T-helper 22 cell (primary cell): ENCODE measurements at regions not wholly inside any gene's neighbourhood (a gene's known extent, or its start where the extent isn't known, plus 50 kb on each side); places are given as distances from the start of the nearest gene placed in this dataset.
A peak's percentile ranks its signal among the peaks of the same experiment; 100 is the strongest.
"Not testable (repeated sequence)": the region's sequence is repeated elsewhere in the genome, so short reads cannot be mapped to it uniquely, and the experiment has no call there.

Source experiments
- DNase-seq: peaks from one replicate; pipeline ENCODE4 v3.0.0-alpha.2; 2020; ENCODE audit warnings: low read depth

- no peak for DNase-seq
Observed at GRCh38 chr7:29649876-29650275, 86.2 kb downstream of the PRR15 start.

GRCh38 chr7:29651477-29651876 lies 87.8 kb downstream of the PRR15 start:
- no peak for DNase-seq

GRCh38 chr7:29652556-29652955 lies 88.9 kb downstream of the PRR15 start:
- no peak for DNase-seq

GRCh38 chr7:29654340-29654739 lies 90.7 kb downstream of the PRR15 start:
- DNase-seq, result not testable (repeated sequence)

- no peak for DNase-seq
Observed at GRCh38 chr7:29657288-29657687, 93.7 kb downstream of the PRR15 start.

GRCh38 chr7:29657856-29658255 lies 94.2 kb downstream of the PRR15 start:
- no peak for DNase-seq

GRCh38 chr7:29659213-29659612 lies 95.6 kb downstream of the PRR15 start:
- DNase-seq, result not testable (repeated sequence)

- not testable (repeated sequence) for DNase-seq
Observed at GRCh38 chr7:29662899-29663298, 99.3 kb downstream of the PRR15 start.

- not testable (repeated sequence) for DNase-seq
Observed at GRCh38 chr7:29664999-29665398, 101.4 kb downstream of the PRR15 start.

GRCh38 chr7:29667096-29667669 lies 103.5 kb downstream of the PRR15 start:
- not testable (repeated sequence) for DNase-seq

- not testable (repeated sequence) for DNase-seq
Observed at GRCh38 chr7:29671286-29671685, 107.7 kb downstream of the PRR15 start.

- not testable (repeated sequence) for DNase-seq
Observed at GRCh38 chr7:29673635-29674034, 110.0 kb downstream of the PRR15 start.

- DNase-seq, result not testable (repeated sequence)
Observed at GRCh38 chr7:29674626-29675025, 111.0 kb downstream of the PRR15 start.

GRCh38 chr7:29677254-29677653 lies 113.6 kb downstream of the PRR15 start:
- not testable (repeated sequence) for DNase-seq

- not testable (repeated sequence) for DNase-seq
Observed at GRCh38 chr7:29679963-29680362, 116.3 kb downstream of the PRR15 start.

GRCh38 chr7:29680601-29681000 lies 117.0 kb downstream of the PRR15 start:
- not testable (repeated sequence) for DNase-seq

GRCh38 chr7:29684151-29684786 lies 120.6 kb downstream of the PRR15 start:
- not testable (repeated sequence) for DNase-seq

- DNase-seq, result peak; percentile 12
Observed at GRCh38 chr7:29684787-29685650, 121.3 kb upstream of the WIPF3 start.

GRCh38 chr7:29685651-29686271 lies 120.5 kb upstream of the WIPF3 start:
- not testable (repeated sequence) for DNase-seq

- not testable (repeated sequence) for DNase-seq
Observed at GRCh38 chr7:29690510-29690909, 115.8 kb upstream of the WIPF3 start.

GRCh38 chr7:29696402-29696801 lies 109.9 kb upstream of the WIPF3 start:
- not testable (repeated sequence) for DNase-seq

GRCh38 chr7:29699723-29700122 lies 106.6 kb upstream of the WIPF3 start:
- DNase-seq, result not testable (repeated sequence)
